OCI-LY1 (cell line): ENCODE measurements at regions not wholly inside any gene's neighbourhood (a gene's known extent, or its start where the extent isn't known, plus 50 kb on each side); places are given as distances from the start of the nearest gene placed in this dataset.

Experiments used
- H2AFZ ChIP-seq: fragments of 200-600 bp; sonication (generic), shearing (Covaris generic); 2 replicates; pipeline ENCODE4 v1.6.0; 2014; ENCODE audit warnings: antibody characterized with exemption, mild to moderate bottlenecking, low read length
- H3F3A ChIP-seq: fragments of 200-600 bp; sonication (generic), shearing (Covaris generic); 2 replicates; pipeline ENCODE4 v1.6.0; 2014; ENCODE audit warnings: mild to moderate bottlenecking, antibody characterized with exemption, low read length, moderate library complexity; ENCODE audit not compliant: insufficient read depth
- H3K27ac ChIP-seq: fragments of 200-600 bp; sonication (generic); 2 replicates; pipeline ENCODE4 v1.5.1; 2014; ENCODE audit warnings: low read length, mixed run types, mild to moderate bottlenecking, low read depth; ENCODE audit not compliant: poor library complexity, severe bottlenecking
- H3K27me3 ChIP-seq: fragments of 200-600 bp; sonication (generic); 2 replicates; pipeline ENCODE4 v1.6.0; 2014; ENCODE audit warnings: antibody characterized with exemption, mild to moderate bottlenecking, low read length, moderate library complexity; ENCODE audit not compliant: insufficient read depth
- H3K36me3 ChIP-seq: fragments of 200-600 bp; sonication (generic); 2 replicates; pipeline ENCODE4 v1.6.1; 2014; ENCODE audit warnings: mild to moderate bottlenecking, antibody characterized with exemption, low read length, moderate library complexity, mixed read lengths; ENCODE audit not compliant: insufficient read depth
- H3K4me1 ChIP-seq: fragments of 200-600 bp; sonication (generic); 2 replicates; pipeline ENCODE4 v1.5.1; 2014; ENCODE audit warnings: mild to moderate bottlenecking, low read length, moderate library complexity; ENCODE audit not compliant: insufficient read depth, severe bottlenecking
- H3K4me2 ChIP-seq: fragments of 200-600 bp; sonication (generic), shearing (Covaris generic); 2 replicates; pipeline ENCODE4 v1.6.1; 2014; ENCODE audit warnings: low read length
- H3K4me3 ChIP-seq: fragments of 200-600 bp; sonication (generic); 2 replicates; pipeline ENCODE4 v1.5.1; 2014; ENCODE audit warnings: low read length, low read depth, mild to moderate bottlenecking, mixed read lengths; ENCODE audit not compliant: poor library complexity, severe bottlenecking
- H3K79me2 ChIP-seq: fragments of 200-600 bp; shearing (Covaris generic); 2 replicates; pipeline ENCODE4 v1.6.1; 2016; ENCODE audit warnings: mixed run types, low read length, mixed read lengths; ENCODE audit not compliant: insufficient read depth
- H3K9ac ChIP-seq: fragments of 200-600 bp; sonication (generic), shearing (Covaris generic); 2 replicates; pipeline ENCODE4 v1.6.1; 2014; ENCODE audit warnings: mild to moderate bottlenecking, low read length, mixed read lengths
- H3K9me2 ChIP-seq: fragments of 200-600 bp; sonication (generic), shearing (Covaris generic); 2 replicates; pipeline ENCODE4 v1.6.1; 2014; ENCODE audit warnings: low read depth, mild to moderate bottlenecking, low read length, mixed read lengths
- H3K9me3 ChIP-seq: fragments of 200-600 bp; shearing (Covaris generic); 2 replicates; pipeline ENCODE4 v1.6.1; 2014; ENCODE audit warnings: low read length, mixed read lengths
- H4K20me1 ChIP-seq: fragments of 200-600 bp; sonication (generic), shearing (Covaris generic); 2 replicates; pipeline ENCODE4 v1.6.0; 2016; ENCODE audit warnings: mild to moderate bottlenecking, low read length; ENCODE audit not compliant: insufficient read depth
- EZH2 ChIP-seq: fragments of 200-600 bp; sonication (generic), shearing (Covaris generic); IDR thresholded peaks from 2 replicates; pipeline ENCODE4 v1.8.0; 2017; ENCODE audit warnings: borderline replicate concordance, mixed run types, mild to moderate bottlenecking, antibody characterized with exemption, low read length, moderate library complexity, mixed read lengths
- TF ChIP-seq, protein P1 (sequence below): fragments of 200-600 bp; sonication (generic), shearing (Covaris generic); IDR thresholded peaks from 2 replicates; pipeline ENCODE4 v1.5.1; 2017; ENCODE audit warnings: mild to moderate bottlenecking, antibody characterized with exemption, low read length, moderate library complexity, mixed read lengths

DNA sequence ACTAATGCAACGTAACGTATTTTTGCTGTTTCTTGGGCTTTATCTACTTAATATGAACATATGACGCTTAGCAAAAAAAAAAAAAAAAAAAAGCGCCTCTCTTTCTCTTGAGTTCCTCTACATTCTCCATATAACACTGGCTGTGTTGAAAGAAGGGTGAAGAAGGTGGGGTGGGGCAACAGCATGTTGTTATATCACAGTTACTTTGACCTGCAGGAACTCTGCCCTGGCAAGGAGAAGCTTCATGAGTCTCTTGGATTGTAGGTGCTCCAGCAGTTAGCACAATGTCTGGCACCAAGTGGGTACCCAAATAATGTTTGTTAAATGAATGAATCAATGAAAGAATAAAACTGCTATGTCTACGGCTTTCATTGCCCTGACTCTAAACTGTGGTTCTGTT lies 162.6 kb downstream of the ATG4C start:
- H3K9ac ChIP-seq: no peak overlapping the region
- TF ChIP-seq EZH2: no peak
- TF ChIP-seq, protein P1, sequence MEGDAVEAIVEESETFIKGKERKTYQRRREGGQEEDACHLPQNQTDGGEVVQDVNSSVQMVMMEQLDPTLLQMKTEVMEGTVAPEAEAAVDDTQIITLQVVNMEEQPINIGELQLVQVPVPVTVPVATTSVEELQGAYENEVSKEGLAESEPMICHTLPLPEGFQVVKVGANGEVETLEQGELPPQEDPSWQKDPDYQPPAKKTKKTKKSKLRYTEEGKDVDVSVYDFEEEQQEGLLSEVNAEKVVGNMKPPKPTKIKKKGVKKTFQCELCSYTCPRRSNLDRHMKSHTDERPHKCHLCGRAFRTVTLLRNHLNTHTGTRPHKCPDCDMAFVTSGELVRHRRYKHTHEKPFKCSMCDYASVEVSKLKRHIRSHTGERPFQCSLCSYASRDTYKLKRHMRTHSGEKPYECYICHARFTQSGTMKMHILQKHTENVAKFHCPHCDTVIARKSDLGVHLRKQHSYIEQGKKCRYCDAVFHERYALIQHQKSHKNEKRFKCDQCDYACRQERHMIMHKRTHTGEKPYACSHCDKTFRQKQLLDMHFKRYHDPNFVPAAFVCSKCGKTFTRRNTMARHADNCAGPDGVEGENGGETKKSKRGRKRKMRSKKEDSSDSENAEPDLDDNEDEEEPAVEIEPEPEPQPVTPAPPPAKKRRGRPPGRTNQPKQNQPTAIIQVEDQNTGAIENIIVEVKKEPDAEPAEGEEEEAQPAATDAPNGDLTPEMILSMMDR: no peak
- no peak overlapping the region for H3K27ac ChIP-seq
- no peaks in the 10 kb centered on the region for H3K4me1 ChIP-seq
- H2AFZ ChIP-seq: no peak overlapping the region
- no peaks in the 10 kb centered on the region for H3K9me2 ChIP-seq
- no peaks in the 10 kb centered on the region for H3F3A ChIP-seq
- H3K4me2 ChIP-seq: no peak overlapping the region
- no peaks in the 10 kb centered on the region for H3K9me3 ChIP-seq
- no peaks in the 10 kb centered on the region for H4K20me1 ChIP-seq
- H3K4me3 ChIP-seq: no peak overlapping the region
- H3K79me2 ChIP-seq: no peaks in the 10 kb centered on the region
- no peaks in the 10 kb centered on the region for H3K36me3 ChIP-seq
- H3K27me3 ChIP-seq: 0 out of 2 replicates have a peak, but pooled peaks cover 3% of the 10 kb centered on the region

DNA sequence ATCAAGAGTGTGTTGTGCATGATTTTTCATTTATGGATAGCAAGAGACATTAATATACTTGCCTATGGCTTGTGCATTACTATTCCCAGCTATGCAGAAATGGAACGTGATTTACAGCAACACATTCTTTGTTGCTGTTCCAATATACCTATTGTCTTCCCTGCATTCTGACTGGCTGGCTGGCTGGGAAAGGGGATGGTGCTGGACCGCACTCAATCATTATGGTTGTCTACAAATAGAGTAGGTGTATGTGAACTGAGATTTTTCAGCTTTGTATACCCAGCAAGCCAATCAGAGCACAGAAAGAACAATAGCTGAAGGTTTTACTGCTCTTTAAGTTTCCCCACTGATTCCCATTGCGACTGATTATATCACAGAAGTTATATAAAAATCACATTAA lies 167.5 kb downstream of the ATG4C start:
- H3K9me3 ChIP-seq: no peaks in the 10 kb centered on the region
- no peaks in the 10 kb centered on the region for H3F3A ChIP-seq
- H3K27me3 ChIP-seq: no peaks in the 10 kb centered on the region
- no peak overlapping the region for H3K9ac ChIP-seq
- no peak overlapping the region for H3K4me3 ChIP-seq
- H3K4me1 ChIP-seq: no peaks in the 10 kb centered on the region
- no peak overlapping the region for H3K27ac ChIP-seq
- no peak overlapping the region for H2AFZ ChIP-seq
- H3K36me3 ChIP-seq: no peaks in the 10 kb centered on the region
- no peak overlapping the region for H3K4me2 ChIP-seq
- TF ChIP-seq, protein P1: no peak
- TF ChIP-seq EZH2: no peak
- H4K20me1 ChIP-seq: no peaks in the 10 kb centered on the region
- H3K79me2 ChIP-seq: no peaks in the 10 kb centered on the region
- H3K9me2 ChIP-seq: no peaks in the 10 kb centered on the region

DNA sequence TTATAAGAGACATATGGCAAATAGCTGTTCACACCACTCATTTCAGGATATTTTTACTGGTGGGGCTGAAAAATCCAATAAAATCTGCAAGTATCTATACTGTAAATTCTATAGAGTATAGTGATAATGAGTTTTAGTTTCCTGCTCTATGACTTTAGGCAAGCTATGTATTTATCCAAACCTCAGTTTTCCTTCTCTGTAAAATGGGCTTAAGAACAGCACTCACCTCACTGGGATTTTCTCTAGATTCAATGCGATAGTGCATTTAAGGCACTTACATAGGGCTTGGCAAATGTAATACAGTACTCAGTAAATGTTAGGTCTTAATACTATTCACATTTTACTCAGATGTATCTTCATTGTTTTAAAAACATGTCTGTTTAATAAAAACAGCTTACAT lies 168.7 kb downstream of the ATG4C start:
- H3K9me3 ChIP-seq: no peaks in the 10 kb centered on the region
- no peaks in the 10 kb centered on the region for H3K4me1 ChIP-seq
- no peak overlapping the region for H2AFZ ChIP-seq
- no peak overlapping the region for H3K4me3 ChIP-seq
- no peak overlapping the region for H3K9ac ChIP-seq
- H3K27ac ChIP-seq: no peak overlapping the region
- no peak overlapping the region for H3K4me2 ChIP-seq
- no peaks in the 10 kb centered on the region for H3K79me2 ChIP-seq
- no peaks in the 10 kb centered on the region for H4K20me1 ChIP-seq
- no peaks in the 10 kb centered on the region for H3F3A ChIP-seq
- no peaks in the 10 kb centered on the region for H3K36me3 ChIP-seq
- H3K9me2 ChIP-seq: no peaks in the 10 kb centered on the region
- TF ChIP-seq, protein P1: no peak
- no peak for TF ChIP-seq EZH2
- H3K27me3 ChIP-seq: no peaks in the 10 kb centered on the region
